Keratinocyte (primary cell): ENCODE measurements at regions not wholly inside any gene's neighbourhood (a gene's known extent, or its start where the extent isn't known, plus 50 kb on each side); places are given as distances from the start of the nearest gene placed in this dataset.

ENCODE experiments used
- CTCF ChIP-seq, 3 experiments: IDR thresholded peaks in 1 of 3; conservative IDR thresholded peaks in 1 of 3; optimal IDR thresholded peaks in 1 of 3; 2 replicates in 2 of 3; 3 replicates in 1 of 3; pipeline versions ENCODE3 to v1.5.1; 2011; ENCODE audit warnings: low read length in 3 of 3, mild to moderate bottlenecking in 3 of 3, moderate library complexity in 2 of 3, control low read depth in 1 of 3, inconsistent platforms in 1 of 3; ENCODE audit not compliant: insufficient read depth in 2 of 3; ENCODE audit errors: extremely low read depth in 1 of 3
- EZH2 ChIP-seq: IDR thresholded peaks from one replicate; pipeline ENCODE4 v1.6.1; 2012; ENCODE audit warnings: inconsistent platforms, mild to moderate bottlenecking, low read length, moderate library complexity

GRCh38 chr2:19426144-19426543 is 67.7 kb upstream of the OSR1 start:
- TF ChIP-seq CTCF (optimal IDR thresholded peaks at IDR 0.05 in 1 of 3, IDR thresholded peaks at IDR 0.05 in 1 of 3, conservative IDR thresholded peaks at IDR 0.05 in 1 of 3; ENCODE audit: extremely low read depth in 1 of 3, insufficient read depth in 2 of 3, low read length in 3 of 3) (no peak), EZH2 (no peak)
